AML-193 (cell line): ENCODE measurements at regions not wholly inside any gene's neighbourhood (a gene's known extent, or its start where the extent isn't known, plus 50 kb on each side); places are given as distances from the start of the nearest gene placed in this dataset.

Experiments
- DNase-seq, 2 experiments: peaks; one replicate each; lab custom pipeline; 2025; lab: John Stamatoyannopoulos, UW

DNA sequence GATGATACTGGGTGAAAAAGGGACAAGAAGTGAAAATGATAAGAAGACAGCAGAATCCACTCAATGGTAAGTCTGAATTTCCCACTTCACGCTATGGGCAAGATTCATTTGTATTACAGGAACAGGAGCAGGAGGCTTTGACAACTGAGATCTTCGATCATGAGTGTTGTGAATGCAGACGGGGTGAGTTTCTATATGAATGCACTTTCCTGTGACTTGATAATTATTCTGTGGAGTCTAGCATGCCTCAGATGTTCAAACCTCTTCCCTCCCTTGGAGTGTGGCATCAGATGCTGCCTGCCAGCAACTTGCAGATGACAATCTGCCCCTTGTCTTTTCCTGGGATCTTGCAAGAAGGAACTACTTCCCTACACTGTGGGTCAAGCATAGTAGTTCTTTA lies 225.4 kb downstream of the HLX start:
- DNase-seq = no peak

DNA sequence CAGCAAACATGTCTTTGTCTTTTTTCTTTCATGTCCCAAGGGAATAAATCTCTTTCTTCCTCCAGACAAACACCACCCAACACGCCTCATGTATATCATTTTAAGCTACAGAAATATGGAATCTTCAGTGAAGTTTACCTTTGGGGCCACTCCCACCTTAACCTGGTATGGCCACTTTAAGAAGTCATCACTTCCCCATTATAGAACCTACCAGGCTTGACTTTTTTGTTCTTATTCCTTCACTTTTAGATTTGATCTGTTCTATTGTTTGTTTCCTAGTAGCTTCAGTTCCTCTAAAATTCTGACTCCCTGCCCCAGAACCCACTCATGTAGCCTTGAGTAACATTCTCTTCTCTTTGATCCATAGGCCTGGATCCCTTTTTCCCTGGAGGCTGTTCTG lies 226.3 kb downstream of the HLX start:
- no peak for DNase-seq

DNA sequence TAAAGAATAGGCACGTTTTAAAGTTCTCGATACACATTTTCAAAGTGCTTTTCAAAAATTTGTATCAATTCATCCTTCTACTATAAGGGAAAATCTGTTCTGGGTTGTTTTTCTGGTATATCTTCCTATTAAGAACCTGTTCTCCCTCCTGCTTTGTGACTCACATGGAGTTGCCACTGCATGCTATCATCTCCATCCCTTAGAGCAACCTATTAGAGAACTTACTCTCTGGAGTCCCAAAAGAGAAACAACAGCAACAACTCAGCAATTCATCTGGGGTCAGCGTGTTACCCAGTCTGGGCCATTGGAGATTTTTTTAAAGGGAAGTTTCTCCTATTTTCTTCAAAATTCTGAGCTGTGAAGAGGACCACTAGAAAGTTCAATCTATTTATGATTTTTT lies 227.4 kb downstream of the HLX start:
- no peak for DNase-seq

DNA sequence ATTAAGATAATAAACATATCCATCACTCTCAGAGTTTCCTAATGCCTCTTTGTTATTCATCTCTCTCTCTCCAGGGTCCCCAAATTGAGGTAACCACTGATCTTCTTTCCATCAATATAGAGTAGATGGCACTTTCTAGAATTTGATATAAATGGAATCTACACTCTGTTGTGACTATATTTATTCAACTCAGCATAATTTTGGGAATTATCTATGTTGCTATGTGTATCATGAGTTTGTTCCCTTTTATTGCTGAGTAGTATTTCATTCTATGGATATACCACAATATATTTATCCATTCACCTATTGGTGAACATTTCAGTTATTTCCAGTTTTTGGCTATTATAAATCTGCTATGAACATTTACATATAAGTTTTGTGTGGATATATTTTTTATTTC lies 230.7 kb downstream of the HLX start:
- no peak for DNase-seq

DNA sequence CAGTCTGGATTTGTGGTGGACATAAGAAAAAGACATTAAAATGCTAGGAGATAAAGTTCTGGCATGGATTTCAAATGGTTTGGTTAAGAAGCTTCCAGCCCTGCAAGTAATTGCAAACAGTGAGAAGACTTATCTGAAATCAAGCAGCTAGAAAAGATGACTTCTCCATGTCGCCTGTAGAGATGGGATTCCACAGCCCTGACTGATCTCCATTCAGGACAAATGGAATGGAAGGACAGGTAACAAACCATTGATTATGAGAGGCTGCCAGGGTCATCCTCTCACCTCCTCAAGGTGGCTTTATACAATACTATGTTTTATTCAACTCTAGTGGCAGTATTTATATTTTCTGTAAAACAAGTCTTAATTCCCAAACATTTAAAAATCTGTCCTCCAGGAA lies 237.9 kb downstream of the HLX start:
- no peak for DNase-seq

DNA sequence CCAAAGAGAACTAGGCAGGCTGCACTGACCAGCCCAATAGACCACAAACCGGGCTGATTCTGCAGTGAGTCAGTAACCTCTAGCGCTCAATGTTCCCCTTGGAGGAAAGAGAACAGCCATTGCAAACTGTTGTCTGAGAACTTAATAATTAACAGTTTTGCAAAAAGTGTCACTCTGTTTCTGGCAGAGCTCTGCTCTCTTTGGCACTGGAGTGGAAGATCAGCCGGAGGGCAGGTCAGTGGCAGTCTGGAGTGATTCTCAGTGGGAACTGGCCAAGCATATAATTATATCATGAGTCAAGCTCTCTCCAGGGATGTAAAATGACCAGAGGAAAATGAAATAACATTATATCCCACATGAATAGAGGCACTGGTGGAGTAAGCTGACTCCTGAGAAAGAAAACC lies 238.3 kb downstream of the HLX start:
- DNase-seq = no peak

DNA sequence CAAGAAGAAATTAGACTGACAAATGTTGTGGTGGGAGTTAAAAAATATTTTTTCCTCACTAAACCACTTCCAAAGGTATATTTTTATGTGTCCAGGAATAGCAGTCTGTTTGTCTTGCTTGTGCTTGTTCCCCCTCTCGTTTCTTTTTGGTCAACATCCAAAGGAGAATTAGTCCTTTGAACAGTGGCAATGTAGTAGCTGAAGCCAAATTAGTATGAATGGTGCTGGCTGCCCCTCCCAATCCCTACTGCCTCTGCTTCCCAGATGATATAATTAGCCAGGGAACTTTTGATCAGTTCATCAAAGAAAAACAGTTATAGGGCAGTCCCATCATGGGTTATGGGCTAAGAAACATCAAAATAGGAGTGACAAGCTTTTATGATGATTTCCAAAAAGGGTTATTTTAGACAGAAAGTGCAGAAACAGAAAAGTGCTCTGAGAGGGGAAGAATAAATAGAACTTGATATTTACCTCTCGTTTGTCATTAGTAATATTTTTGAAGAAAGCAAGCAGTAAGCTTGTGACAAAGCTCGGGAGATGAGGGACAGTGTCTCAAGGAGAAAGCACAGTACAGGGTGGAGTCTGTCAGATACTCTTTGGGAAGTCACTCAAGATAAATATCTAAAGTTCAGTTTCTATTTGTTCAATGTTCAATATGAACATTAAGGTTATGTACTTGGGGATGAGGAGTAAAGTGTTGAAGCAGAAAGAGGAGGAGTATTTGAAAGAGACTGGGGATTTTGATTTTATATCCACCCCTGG lies 239.1 kb downstream of the HLX start:
- no peak for DNase-seq

DNA sequence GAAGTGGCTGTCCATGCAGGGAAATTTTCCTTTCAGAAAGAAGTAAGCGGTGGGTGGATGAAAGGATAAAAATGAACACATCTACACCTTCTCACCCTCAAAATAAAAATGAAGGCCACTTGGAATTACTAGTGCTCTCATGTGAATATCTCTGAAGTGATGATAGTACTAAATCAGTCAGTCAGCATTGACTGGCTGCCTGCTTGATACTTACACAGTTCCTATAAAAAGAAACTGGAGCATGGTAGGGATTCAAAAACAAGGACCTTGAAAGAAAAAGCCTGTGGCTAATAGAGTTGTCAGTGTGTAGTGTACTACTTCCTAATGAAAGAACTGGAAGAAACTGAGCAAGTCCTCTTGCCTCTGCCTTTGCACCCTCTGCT lies 239.7 kb downstream of the HLX start:
- DNase-seq = no peak

DNA sequence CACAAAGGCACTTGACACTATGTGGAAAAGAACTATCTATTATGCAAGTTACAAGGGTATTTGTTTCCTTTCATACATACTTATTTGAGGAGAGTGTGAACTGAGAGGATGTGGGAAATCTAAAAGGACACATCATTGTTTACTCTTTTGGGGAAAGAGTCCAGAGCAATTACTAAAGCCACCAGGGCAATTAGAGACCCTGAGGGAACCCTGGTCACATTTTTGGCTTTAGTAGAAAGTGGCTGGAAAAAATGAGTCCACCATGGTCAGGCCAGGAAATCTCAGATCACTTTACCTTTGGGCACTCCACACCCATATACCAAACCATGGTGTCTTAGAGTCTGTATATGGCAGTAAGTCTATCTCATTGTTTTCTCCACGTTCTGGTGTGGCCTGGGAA lies 243.3 kb downstream of the HLX start:
- no peak for DNase-seq

DNA sequence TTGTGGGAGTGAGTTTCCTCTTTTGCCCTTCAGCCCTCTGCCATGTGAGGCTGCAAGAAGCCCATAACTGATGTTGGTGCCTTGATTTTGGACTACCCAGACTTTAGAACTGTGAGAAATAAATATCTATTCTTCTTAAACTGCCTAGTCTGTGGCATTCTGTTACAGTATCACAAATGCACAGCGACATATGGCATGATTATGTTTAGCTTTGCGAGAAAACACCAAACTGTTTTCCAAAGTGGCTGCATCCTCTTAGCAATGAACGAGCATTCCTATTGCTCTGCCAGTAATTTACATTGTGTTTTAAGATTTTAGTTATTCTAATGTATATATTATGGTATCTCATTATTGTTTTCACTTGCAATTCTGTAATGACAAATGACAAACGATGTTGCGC lies 246.7 kb downstream of the HLX start:
- DNase-seq = no peak

DNA sequence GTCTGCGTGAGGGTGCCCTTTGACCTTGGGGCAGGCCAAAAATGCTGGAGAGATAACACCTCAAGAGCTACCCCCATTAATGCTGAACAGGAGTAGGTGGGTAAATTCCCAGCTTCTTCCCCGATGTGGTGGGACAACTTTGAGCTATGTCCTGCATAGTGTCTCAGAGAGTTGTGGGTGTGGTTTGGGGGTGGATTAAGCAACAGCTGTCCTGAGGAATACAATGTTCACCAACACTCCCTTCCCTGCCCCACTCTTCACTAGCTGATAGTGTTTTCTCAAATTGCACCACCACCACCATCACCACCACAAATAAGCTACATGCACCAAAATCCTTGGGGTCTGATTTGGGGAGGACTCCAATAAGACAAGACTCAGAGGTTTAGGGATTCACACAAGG lies 258.4 kb downstream of the HLX start:
- no peak for DNase-seq

DNA sequence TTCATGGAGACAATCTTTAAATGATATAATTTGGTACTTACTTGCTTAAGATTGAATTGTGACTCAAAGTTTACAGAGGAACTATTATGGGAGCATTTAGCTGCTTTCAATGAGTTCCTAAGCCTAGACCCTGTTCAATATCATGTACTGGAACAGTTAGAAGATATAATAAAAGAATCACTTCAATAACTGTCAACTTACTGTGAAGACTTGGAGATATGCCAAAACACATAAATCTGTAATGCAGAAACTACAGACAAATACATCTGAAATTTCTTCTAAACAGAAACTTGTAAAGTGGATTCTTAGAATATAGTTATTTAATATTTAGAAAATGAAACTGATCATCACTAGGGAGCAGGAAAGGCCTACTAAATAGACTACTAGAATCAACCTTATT lies 259.3 kb downstream of the HLX start:
- DNase-seq = no peak

DNA sequence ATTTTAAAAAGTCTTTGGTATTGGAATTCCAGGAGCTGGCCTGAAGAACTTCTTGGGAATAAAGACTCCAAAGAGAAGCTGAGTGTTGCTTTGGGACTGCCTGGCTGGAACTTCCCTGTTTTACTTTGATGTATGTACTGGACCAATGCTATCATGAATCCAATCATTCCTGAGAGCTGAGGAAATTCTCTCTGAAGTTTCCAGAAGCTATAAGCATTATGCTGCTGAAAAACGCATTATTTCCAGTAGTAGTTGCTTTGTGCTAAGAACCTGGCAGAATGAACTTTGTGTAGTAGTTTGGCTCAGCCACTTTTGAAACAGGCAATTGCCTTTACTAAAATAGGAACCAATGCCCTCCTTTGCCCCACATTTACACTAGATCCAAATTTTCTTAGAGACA lies 260.7 kb downstream of the HLX start:
- no peak for DNase-seq

DNA sequence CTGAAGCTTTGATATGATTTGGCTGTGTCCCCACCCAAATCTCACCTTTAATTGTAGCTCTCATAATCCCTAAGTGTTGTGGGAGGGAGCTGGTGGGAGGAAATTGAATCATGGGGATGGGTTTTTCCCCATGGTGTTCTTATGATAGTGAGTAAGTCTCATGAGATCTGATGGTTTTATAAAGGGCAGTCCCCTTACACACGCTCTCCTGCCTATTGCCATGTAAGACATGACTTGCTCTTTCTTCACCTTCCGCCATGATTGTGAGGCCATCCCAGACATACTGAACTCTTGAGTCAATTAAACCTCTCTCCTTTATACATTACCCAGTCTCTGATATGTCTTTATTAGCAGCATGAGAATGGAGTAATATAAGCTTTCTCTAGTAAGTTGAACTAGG lies 261.9 kb downstream of the HLX start:
- no peak for DNase-seq

DNA sequence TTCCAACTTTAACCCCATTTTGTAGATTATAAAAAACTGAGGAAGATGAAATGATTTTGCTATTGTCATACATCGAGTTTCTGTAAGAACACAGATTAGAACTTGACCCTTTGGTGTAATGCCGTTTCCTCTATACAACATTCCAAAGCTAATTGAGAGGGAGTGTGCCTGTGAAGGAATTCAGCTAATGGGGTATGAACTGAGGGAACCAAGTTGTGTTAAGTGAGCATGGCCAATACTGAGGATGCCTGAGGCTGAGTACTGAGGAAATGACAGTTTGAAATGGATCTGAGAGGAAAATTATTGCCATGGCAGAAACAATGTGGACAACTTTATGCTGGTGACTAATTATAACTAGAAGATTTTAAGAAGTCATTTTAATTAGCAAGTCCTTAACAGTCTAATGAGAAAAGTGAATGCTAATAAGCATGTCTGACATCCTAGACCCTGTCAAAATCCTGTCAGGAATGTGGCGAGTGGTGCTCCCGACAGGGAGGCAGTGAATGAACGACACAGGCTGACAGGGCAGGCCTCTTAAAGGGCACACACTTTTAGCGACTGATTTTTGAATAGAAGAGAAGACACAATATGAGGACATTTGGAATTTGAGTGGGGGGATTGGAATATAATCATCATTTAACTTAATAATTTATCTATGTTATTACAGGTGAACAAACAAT lies 262.5 kb downstream of the HLX start:
- DNase-seq = no peak

DNA sequence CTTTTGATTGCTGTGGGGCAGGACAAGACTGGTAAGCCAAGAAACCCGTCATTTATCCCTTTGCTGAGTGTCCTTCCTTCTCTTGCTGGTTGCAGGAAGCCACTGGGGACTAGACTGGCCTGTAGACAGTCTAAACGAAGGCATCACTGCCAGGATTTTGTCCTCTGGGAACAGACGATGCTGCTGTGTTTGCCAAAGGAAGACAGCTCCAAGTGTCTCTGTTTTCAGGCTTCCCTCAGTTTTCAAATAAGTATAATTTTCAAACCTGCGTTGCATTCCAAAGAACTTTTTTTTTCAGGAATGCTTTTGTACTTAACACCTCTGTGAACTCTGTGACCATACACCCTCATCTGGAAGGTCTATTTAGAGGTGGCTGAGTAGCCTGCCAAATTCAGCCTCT lies 269.4 kb downstream of the HLX start:
- no peak for DNase-seq

DNA sequence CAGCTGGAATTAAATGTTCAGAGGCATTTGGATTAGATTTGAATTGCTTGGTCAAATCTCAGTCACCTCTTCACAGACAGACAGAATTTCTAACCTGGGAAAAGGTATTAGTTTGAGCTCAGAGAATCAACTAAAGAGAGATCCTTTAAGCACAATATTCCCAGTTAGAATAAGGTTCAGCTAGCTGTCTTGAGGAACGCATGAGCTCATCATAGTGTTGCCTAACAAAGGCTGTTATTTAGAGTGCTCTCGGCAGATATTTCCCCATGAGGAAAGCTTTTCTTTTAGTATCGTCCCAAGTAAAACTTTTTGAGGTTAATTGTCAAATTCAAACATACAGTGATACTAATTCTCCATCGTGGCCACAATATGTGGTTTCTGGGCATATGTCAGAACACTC lies 269.9 kb downstream of the HLX start:
- DNase-seq = no peak

DNA sequence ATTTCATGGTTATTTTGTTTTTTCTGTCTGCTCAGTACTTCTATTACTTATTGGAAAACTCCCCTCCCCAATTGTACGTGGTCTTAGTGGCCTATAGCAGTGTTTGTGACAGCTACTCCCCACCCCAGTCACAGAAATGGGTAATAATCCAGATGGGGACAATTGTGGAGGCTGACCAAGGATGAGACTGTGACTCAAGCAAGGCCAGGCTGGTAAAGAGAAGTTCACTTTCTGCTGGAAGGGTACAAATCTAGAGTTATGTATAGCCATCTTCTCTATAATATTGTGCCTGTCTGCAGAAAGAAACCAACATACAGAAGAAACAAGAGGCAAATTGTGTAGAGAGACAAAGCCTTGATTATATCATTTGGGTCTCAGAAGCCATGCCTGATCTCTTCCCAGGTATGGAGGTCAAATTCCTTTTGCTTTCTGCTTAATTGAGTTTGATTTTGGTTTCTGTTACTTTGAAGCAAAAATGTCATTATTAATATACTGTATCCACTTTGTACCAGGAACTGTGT lies 270.4 kb downstream of the HLX start:
- no peak for DNase-seq

DNA sequence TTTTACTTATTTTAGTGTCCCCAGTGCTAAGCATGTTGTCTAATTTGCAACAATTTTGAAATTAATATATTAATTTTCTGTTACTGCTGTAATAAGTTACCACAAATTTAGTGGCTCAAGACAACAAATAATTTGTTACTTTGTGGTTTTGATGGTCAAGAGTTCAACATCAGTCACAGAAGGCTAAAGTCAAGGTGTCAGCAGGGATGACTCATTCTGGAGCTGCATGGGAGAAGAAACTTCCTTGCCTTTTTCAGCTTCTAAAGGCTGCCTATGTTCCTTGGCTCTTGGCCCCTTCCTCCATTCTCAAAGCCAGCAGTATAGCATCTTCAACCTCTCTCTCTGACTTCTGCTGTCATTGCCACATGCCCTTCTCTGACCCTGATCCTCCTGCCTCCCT lies 271.8 kb downstream of the HLX start:
- DNase-seq = no peak

DNA sequence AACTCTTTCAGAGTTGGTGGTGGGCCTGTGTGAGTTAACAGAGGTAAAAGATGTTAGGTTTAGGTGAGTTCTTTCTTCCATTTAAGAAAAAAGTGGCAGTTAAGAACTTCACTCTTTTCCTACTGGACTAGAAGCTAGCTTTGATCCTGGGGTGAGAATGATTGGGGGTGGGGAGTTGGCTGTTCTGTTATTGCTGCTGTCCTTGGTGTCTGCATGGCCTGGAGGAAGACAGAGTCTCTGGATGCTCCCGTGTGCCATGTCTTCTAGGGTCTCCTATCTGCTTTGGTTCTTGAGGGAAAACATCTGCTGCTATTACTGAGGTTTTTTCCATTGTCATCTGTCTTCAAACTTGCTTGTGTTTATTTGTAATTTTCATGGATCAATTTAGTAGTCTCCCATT lies 275.7 kb downstream of the HLX start:
- DNase-seq = no peak

DNA sequence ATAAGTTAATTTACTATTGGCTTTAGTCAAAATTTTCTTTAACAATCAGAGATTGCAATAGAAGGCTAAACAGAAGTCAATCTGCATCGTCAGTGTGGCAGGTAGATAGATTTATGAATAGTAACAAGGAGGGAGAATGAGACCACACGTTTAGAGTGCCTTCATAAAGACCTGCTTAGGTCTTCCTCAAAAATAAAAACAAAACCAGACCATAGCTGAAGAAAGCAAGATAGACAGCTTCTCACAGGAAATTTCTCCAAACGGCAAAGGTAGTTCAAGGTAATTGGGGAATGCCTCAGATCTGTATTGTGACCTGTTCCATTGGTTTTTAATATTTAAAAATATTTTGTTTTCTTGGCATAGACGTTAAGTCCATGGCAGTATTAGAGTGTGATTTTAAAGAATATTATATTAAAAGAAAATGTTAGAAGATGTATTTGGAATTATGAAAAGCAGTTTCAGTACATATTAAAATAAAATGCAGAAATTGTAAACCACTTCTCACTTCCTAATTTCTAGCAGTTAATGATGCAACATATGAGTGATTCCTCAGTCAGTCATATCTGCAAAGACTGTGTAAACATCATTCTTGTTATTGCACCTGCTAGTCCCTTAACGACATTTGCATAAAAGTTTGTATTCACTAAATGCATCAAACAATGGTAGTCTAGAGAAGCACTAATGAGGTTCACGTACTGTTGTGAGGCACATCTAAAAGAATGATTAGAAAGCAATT lies 278.0 kb downstream of the HLX start:
- peak; percentile 67 to 85 for DNase-seq

DNA sequence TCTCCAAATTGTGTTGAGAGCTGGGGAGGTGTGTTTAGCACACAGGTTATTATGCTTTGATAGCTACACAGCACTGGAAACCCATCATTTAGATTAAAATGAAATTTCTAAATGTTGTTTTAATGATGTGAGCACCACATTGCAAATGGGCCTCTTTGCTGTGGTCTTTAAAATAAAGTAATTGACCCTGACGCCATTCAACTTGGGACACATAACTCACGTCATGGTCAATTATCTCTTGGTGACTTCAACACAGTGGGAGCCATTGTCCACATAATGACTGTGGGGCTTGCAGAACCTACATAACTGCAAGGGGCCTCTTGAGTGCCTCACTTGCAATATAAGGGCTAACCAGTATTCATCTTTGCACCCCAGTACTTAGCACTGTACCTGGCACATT lies 280.4 kb downstream of the HLX start:
- no peak for DNase-seq

DNA sequence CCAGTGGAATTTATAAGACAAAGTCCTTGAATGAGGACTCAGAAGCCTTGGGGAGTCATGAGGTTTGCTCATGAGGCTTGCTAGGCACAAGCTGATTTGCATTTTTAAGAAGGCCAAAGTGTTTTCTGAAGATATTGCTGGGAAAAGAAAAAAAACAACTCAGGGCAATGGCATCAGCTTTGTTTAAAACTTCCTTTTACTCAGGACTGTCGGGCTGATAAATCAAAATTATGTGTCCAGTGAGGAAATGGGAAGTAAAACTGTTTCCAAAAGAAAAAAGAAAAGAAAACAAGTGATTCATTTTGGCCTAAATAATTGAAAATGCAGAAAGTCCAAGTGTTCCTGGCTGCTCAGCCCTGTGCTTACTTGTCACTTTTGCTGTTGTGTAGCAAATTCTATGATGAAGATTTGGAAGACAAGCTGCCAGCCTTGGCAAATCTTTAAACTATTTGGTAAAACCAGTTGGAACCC lies 282.4 kb downstream of the HLX start:
- DNase-seq = no peak
